Hypothalamus (tissue), 51 donors: ENCODE measurements at regions not wholly inside any gene's neighbourhood (a gene's known extent, or its start where the extent isn't known, plus 50 kb on each side); places are given as distances from the start of the nearest gene placed in this dataset.

Experiments used
- DNase-seq, 51 donors: peaks; one replicate each; lab custom pipeline; 2025; lab: John Stamatoyannopoulos, UW

- DNase-seq = no peak
Observed at GRCh38 chr2:136377423-136378382, 259.8 kb upstream of the CXCR4 start.

GRCh38 chr2:136376798-136377211 lies 258.9 kb upstream of the CXCR4 start:
- no peak for DNase-seq

- no peak for DNase-seq
Observed at GRCh38 chr2:136376211-136376610, 258.3 kb upstream of the CXCR4 start.

- DNase-seq = no peak
Observed at GRCh38 chr2:136375017-136375901, 257.3 kb upstream of the CXCR4 start.

- DNase-seq = no peak
Observed at GRCh38 chr2:136373841-136374240, 255.9 kb upstream of the CXCR4 start.

- DNase-seq = no peak
Observed at GRCh38 chr2:136373029-136373428, 255.1 kb upstream of the CXCR4 start.

- DNase-seq = no peak
Observed at GRCh38 chr2:136363900-136364299, 246.0 kb upstream of the CXCR4 start.

- DNase-seq = no peak
Observed at GRCh38 chr2:136363470-136363869, 245.5 kb upstream of the CXCR4 start.

- no peak for DNase-seq
Observed at GRCh38 chr2:136362676-136363390, 244.9 kb upstream of the CXCR4 start.

GRCh38 chr2:136361521-136361920 lies 243.6 kb upstream of the CXCR4 start:
- no peak for DNase-seq

GRCh38 chr2:136360790-136361189 lies 242.8 kb upstream of the CXCR4 start:
- no peak for DNase-seq

GRCh38 chr2:136359121-136359965 lies 241.4 kb upstream of the CXCR4 start:
- no peak for DNase-seq

- no peak for DNase-seq
Observed at GRCh38 chr2:136358576-136358975, 240.6 kb upstream of the CXCR4 start.

- DNase-seq = no peak
Observed at GRCh38 chr2:136357007-136357380, 239.0 kb upstream of the CXCR4 start.

- no peak for DNase-seq
Observed at GRCh38 chr2:136356125-136357006, 238.4 kb upstream of the CXCR4 start.

- no peak for DNase-seq
Observed at GRCh38 chr2:136351684-136352083, 233.7 kb upstream of the CXCR4 start.

- DNase-seq = no peak
Observed at GRCh38 chr2:136347981-136348380, 230.0 kb upstream of the CXCR4 start.

- no peak for DNase-seq
Observed at GRCh38 chr2:136344339-136344738, 226.4 kb upstream of the CXCR4 start.

- no peak for DNase-seq
Observed at GRCh38 chr2:136342138-136342537, 224.2 kb upstream of the CXCR4 start.
